PFSK-1 (cell line): ENCODE measurements at regions not wholly inside any gene's neighbourhood (a gene's known extent, or its start where the extent isn't known, plus 50 kb on each side); places are given as distances from the start of the nearest gene placed in this dataset.

Experiments used
- FOXP2 ChIP-seq: optimal IDR thresholded peaks from 2 replicates; pipeline ENCODE3; 2011; ENCODE audit warnings: borderline replicate concordance, control low read depth, inconsistent platforms; ENCODE audit not compliant: insufficient read depth; ENCODE audit errors: extremely low read length, extremely low read depth
- POLR2AphosphoS5 ChIP-seq: IDR thresholded peaks from 2 replicates; pipeline ENCODE4 v1.6.1; 2012; ENCODE audit warnings: low read depth, mild to moderate bottlenecking, control low read depth, low read length, moderate library complexity
- SIN3A ChIP-seq: IDR thresholded peaks from 2 replicates; pipeline ENCODE4 v1.6.1; 2012; ENCODE audit warnings: mild to moderate bottlenecking, low read length, moderate library complexity, borderline replicate concordance; ENCODE audit not compliant: insufficient read depth
- TAF1 ChIP-seq: IDR thresholded peaks from 2 replicates; pipeline ENCODE4 v1.6.1; 2012; ENCODE audit warnings: low read length, control low read depth, borderline replicate concordance; ENCODE audit not compliant: insufficient read depth
- TF ChIP-seq, protein P1 (sequence below), 2 experiments: IDR thresholded peaks; 2 replicates each; pipeline versions ENCODE4 v1.6.1 to v1.8.0; 2011 to 2012; ENCODE audit warnings: low read depth in 2 of 2, low read length in 2 of 2, control low read depth in 1 of 2, inconsistent platforms in 1 of 2, mild to moderate bottlenecking in 1 of 2, moderate library complexity in 1 of 2; ENCODE audit not compliant: insufficient read depth in 1 of 2

DNA sequence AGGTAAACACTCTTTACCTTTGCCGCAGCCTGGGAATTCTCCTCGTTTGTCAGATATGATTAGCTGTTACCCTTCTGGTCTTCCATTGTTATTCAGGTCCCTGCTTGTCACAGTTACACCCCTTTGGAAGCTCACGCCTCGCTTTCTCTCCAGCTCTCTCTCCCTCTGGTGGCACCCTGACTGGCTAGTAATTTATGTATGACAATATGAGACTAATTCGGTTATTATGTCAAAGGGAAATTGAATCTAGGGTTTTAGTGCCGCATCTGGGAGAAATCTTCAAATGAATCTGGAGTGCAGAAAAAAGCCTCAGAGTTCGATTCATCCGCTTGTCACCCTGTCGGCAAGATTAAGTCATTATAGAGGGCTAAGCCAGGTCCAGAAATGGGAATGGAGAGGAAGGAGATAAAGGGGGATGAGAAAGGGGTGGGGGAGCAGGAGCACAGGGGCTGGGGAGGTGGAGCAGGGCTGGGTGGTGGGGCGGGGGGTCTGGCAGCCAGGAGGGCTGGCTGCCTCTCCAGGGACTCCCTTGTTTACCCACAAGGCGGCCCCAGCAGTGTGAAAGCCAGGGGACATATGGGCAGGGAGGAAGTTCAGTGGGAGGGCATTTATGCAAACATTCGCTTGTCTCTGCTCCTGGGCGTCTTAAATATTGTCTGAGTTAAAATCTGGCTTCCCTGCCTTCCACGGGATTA is 179.0 kb upstream of the NECTIN1 start:
- TF ChIP-seq FOXP2, result no peak
- TF ChIP-seq SIN3A, result no peak
- TF ChIP-seq TAF1, result no peak
- TF ChIP-seq POLR2AphosphoS5, result no peak
- TF ChIP-seq, protein P1, sequence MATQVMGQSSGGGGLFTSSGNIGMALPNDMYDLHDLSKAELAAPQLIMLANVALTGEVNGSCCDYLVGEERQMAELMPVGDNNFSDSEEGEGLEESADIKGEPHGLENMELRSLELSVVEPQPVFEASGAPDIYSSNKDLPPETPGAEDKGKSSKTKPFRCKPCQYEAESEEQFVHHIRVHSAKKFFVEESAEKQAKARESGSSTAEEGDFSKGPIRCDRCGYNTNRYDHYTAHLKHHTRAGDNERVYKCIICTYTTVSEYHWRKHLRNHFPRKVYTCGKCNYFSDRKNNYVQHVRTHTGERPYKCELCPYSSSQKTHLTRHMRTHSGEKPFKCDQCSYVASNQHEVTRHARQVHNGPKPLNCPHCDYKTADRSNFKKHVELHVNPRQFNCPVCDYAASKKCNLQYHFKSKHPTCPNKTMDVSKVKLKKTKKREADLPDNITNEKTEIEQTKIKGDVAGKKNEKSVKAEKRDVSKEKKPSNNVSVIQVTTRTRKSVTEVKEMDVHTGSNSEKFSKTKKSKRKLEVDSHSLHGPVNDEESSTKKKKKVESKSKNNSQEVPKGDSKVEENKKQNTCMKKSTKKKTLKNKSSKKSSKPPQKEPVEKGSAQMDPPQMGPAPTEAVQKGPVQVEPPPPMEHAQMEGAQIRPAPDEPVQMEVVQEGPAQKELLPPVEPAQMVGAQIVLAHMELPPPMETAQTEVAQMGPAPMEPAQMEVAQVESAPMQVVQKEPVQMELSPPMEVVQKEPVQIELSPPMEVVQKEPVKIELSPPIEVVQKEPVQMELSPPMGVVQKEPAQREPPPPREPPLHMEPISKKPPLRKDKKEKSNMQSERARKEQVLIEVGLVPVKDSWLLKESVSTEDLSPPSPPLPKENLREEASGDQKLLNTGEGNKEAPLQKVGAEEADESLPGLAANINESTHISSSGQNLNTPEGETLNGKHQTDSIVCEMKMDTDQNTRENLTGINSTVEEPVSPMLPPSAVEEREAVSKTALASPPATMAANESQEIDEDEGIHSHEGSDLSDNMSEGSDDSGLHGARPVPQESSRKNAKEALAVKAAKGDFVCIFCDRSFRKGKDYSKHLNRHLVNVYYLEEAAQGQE (IDR thresholded peaks at IDR 0.05; ENCODE audit: insufficient read depth in 1 of 2, low read depth in 2 of 2, low read length in 2 of 2), result no peak

DNA sequence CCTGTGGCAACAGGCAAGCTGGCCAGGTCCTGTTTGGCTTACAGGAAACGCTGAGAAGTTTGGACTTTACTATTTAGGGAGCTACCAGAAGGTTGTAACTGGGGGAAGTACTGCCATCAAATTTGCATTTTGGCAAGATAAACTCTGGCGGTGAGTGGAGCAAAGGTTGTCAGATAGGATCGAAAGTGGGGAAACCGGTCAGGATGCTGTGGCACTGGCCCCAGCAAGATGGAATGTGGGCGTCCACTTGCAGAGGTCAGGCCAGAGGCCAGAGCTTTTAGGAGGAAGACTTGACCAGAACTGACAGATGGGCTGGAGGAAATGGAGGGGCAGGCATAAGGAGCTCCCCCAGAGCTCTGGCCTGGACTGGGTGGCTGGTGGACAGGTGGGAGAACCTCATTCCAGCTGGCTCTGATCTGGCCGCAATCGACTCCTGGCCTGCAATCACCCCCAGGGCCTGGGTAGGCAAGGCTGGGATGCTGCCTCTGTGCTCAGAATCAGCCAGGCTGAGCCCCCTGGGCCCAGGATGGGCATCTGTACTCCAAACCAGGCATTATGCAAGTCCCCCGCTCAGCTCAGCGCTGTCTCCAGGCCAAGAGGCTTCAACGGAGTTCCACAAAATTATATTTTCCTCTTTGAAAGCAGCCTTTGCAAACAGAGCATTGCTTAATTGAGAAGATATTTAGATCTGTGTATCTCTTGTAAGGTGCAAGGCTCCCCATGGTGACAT is 178.3 kb upstream of the NECTIN1 start:
- TF ChIP-seq SIN3A (no peak), POLR2AphosphoS5 (no peak), FOXP2 (no peak), TAF1 (no peak)
- TF ChIP-seq, protein P1 (IDR thresholded peaks at IDR 0.05; ENCODE audit: insufficient read depth in 1 of 2, low read depth in 2 of 2, low read length in 2 of 2), result no peak

DNA sequence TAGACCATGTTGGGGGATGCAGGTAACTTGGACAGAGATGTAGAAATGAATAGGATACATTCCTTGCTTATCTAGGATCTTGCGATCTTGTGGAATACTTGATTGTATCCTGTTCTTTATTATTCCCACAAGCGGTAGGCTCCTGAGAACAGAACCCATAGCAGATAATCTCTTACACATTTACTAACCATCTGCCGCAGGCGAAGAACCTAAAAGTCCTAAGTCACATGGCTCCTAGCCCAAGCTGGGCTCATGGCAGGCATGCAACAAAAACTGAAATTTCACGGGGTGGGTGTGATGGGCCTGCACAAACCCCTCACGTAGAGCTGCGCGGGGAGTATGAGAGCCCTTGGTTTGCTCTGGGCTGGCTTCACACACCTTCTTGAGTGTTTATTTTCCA is 177.4 kb upstream of the NECTIN1 start:
- TF ChIP-seq POLR2AphosphoS5, result no peak
- no peak for TF ChIP-seq FOXP2
- no peak for TF ChIP-seq SIN3A
- TF ChIP-seq TAF1, result no peak
- TF ChIP-seq, protein P1 (IDR thresholded peaks at IDR 0.05; ENCODE audit: insufficient read depth in 1 of 2, low read depth in 2 of 2, low read length in 2 of 2), result no peak

- TF ChIP-seq POLR2AphosphoS5 (no peak), FOXP2 (no peak), SIN3A (no peak), TAF1 (no peak)
- TF ChIP-seq, protein P1 (IDR thresholded peaks at IDR 0.05; ENCODE audit: insufficient read depth in 1 of 2, low read depth in 2 of 2, low read length in 2 of 2), result no peak
Observed at GRCh38 chr11:119905162-119905561, 176.2 kb upstream of the NECTIN1 start.

GRCh38 chr11:119904531-119905035 is 175.6 kb upstream of the NECTIN1 start:
- TF ChIP-seq, protein P1 (IDR thresholded peaks at IDR 0.05; ENCODE audit: insufficient read depth in 1 of 2, low read depth in 2 of 2, low read length in 2 of 2), result no peak
- no peak for TF ChIP-seq TAF1
- TF ChIP-seq SIN3A, result no peak
- TF ChIP-seq FOXP2, result no peak
- no peak for TF ChIP-seq POLR2AphosphoS5
